Ovary (tissue), 7 donors: ENCODE measurements at regions not wholly inside any gene's neighbourhood (a gene's known extent, or its start where the extent isn't known, plus 50 kb on each side); places are given as distances from the start of the nearest gene placed in this dataset.

Experiments
- DNase-seq, 5 donors: peaks; one replicate each; pipeline ENCODE4 v3.0.0-alpha.2; 2019 to 2020
- H3K27ac ChIP-seq, 2 donors: fragments of 200-600 bp; one replicate each; pipeline versions ENCODE4 v1.5.1 to v1.8.0; 2019 to 2022
- H3K27me3 ChIP-seq: fragments of 200-600 bp; one replicate; pipeline ENCODE4 v1.8.0; 2022
- H3K36me3 ChIP-seq: fragments of 200-600 bp; sonication (generic); one replicate; pipeline ENCODE4 v1.5.1; 2019
- H3K4me1 ChIP-seq: one replicate; pipeline ENCODE4 v1.8.1; 2013; ENCODE audit warnings: mild to moderate bottlenecking, moderate library complexity; ENCODE audit not compliant: insufficient read depth
- H3K4me3 ChIP-seq: fragments of 200-600 bp; sonication (generic); one replicate; pipeline ENCODE4 v1.5.1; 2017
- H3K9me3 ChIP-seq, 2 donors: fragments of 200-600 bp in 1 of 2; sonication (generic) in 1 of 2; one replicate each; pipeline versions ENCODE4 v1.5.1 to v1.8.1; 2013 to 2019; ENCODE audit warnings: mild to moderate bottlenecking in 1 of 2, moderate library complexity in 1 of 2
- EP300 ChIP-seq: sonication (generic); formaldehyde crosslinking; IDR thresholded peaks from one replicate; pipeline ENCODE4 v1.6.1; 2017; ENCODE audit warnings: antibody characterized with exemption
- POLR2A ChIP-seq: fragments of 450-650 bp; IDR thresholded peaks from one replicate; pipeline ENCODE4 v1.6.1; 2017; ENCODE audit warnings: antibody characterized with exemption, mild to moderate bottlenecking, moderate library complexity
- WGBS, 3 donors: extraction: QIAGEN DNeasy Blood & Tissue Kit in 1 of 3; methylation state at CpG; one replicate each; pipeline versions ENCODE4 v1.1.5 to v1.1.7; 2013 to 2017; 5-methylcytosine and 5-hydroxymethylcytosine counted together
- intact Hi-C, 4 donors: fragments of 100-400 bp; cut with DNase I; formaldehyde crosslinking; loops; one replicate each; pipeline versions ENCODE4 v1.11.0 to v1.15.1; 2022 to 2023
- TF ChIP-seq, protein P1 (sequence below), 3 donors: fragments of 450-650 bp in 2 of 3; fragments of 200-600 bp in 1 of 3; IDR thresholded peaks; one replicate each; pipeline versions ENCODE4 v1.5.1 to v1.8.0; 2016 to 2022; ENCODE audit warnings: antibody characterized with exemption in 3 of 3, mild to moderate bottlenecking in 1 of 3
- donor health status: DM: no; HTN: no; CAD: no; lungs with moderate emphysema.
- donor health status: DM: no; HTN: no; CAD: no.
- donor health status: Bipolar disorder and iron deficiency.
- donor health status: DM: no; HTN: no; CAD: no.
- donor health status: DM: yes; HTN: yes; CAD: no.

- WGBS, 3 donors = 87 to 92% (median 87%) methylated on average over 4 of the region's 4 CpGs
- TF ChIP-seq, protein P1, sequence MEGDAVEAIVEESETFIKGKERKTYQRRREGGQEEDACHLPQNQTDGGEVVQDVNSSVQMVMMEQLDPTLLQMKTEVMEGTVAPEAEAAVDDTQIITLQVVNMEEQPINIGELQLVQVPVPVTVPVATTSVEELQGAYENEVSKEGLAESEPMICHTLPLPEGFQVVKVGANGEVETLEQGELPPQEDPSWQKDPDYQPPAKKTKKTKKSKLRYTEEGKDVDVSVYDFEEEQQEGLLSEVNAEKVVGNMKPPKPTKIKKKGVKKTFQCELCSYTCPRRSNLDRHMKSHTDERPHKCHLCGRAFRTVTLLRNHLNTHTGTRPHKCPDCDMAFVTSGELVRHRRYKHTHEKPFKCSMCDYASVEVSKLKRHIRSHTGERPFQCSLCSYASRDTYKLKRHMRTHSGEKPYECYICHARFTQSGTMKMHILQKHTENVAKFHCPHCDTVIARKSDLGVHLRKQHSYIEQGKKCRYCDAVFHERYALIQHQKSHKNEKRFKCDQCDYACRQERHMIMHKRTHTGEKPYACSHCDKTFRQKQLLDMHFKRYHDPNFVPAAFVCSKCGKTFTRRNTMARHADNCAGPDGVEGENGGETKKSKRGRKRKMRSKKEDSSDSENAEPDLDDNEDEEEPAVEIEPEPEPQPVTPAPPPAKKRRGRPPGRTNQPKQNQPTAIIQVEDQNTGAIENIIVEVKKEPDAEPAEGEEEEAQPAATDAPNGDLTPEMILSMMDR (IDR thresholded peaks at IDR 0.05) = no peak
- TF ChIP-seq EP300 (no peak), POLR2A (no peak)
- Histone ChIP-seq H3K27ac (no peak overlapping the region), H3K4me1 (peaks cover 4% of the 10 kb centered on the region), H3K9me3 (no peaks in the 10 kb centered on the region), H3K4me3 (no peak overlapping the region), H3K27me3 (no peaks in the 10 kb centered on the region), H3K36me3 (no peaks in the 10 kb centered on the region)
- DNase-seq = no peak
- intact Hi-C loops = no loop called here
These were observed 55.7 kb upstream of the SHISA3 start for GRCh38 chr4:42341518-42342026.

- WGBS, 3 donors = 95 to 97% (median 97%) methylated on average over 2 of the region's 2 CpGs
These were observed 54.8 kb upstream of the SHISA3 start for GRCh38 chr4:42342459-42342858.

GRCh38 chr4:42344309-42344708 lies 53.0 kb upstream of the SHISA3 start:
- TF ChIP-seq EP300 (no peak), POLR2A (no peak)
- TF ChIP-seq, protein P1 (IDR thresholded peaks at IDR 0.05) = no peak
- no peak for DNase-seq
- Histone ChIP-seq H3K36me3 (no peaks in the 10 kb centered on the region), H3K4me3 (no peak overlapping the region), H3K27ac (no peak overlapping the region), H3K9me3 (no peaks in the 10 kb centered on the region), H3K4me1 (peaks cover 3% of the 10 kb centered on the region), H3K27me3 (no peaks in the 10 kb centered on the region)
- intact Hi-C loops = no loop called here
- WGBS, 3 donors = 35 to 44% (median 37%) methylated on average over 8 of the region's 8 CpGs

More at GRCh38 chr4:42342459-42342858, 54.8 kb upstream of the SHISA3 start:
- DNase-seq = no peak
- intact Hi-C loops = no loop called here
- peaks cover 4% of the 10 kb centered on the region for H3K4me1 ChIP-seq
- no peak overlapping the region for H3K27ac ChIP-seq
- H3K4me3 ChIP-seq = no peak overlapping the region
- no peaks in the 10 kb centered on the region for H3K27me3 ChIP-seq
- H3K36me3 ChIP-seq = no peaks in the 10 kb centered on the region
- TF ChIP-seq POLR2A (no peak), EP300 (no peak)
- TF ChIP-seq, protein P1 (IDR thresholded peaks at IDR 0.05) = no peak
- no peaks in the 10 kb centered on the region for H3K9me3 ChIP-seq

DNA sequence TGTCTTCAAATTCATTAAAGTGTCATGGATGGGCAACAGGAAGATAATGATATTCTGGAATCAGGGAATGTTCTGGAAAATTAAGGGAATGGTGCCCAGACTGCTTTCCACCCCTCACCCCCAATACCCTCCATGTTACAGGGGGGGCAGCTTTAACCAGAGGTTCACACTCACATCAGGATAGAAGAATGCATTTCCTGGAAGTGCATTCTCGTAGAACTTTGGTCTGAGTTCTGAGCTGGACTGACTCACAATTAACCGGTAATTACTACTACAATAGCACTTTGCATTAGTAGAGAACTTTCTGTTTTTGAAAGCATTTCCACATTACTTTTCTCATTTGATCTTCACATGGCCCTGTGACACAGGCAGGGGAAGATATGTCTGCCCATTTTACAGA lies 52.5 kb upstream of the SHISA3 start:
- no peaks in the 10 kb centered on the region for H3K27me3 ChIP-seq
- no peak for DNase-seq
- intact Hi-C loops = no loop called here
- H3K27ac ChIP-seq = no peak overlapping the region
- no peak overlapping the region for H3K4me3 ChIP-seq
- H3K4me1 ChIP-seq = peaks cover 3% of the 10 kb centered on the region
- no peaks in the 10 kb centered on the region for H3K9me3 ChIP-seq
- 73 to 89% (median 88%) methylated on average over 2 of the region's 2 CpGs for WGBS, 3 donors
- TF ChIP-seq, protein P1 (IDR thresholded peaks at IDR 0.05) = no peak
- no peak for TF ChIP-seq POLR2A
- no peak for TF ChIP-seq EP300
- H3K36me3 ChIP-seq = no peaks in the 10 kb centered on the region
